Lung microvascular endothelial cell (primary cell): ENCODE measurements at regions not wholly inside any gene's neighbourhood (a gene's known extent, or its start where the extent isn't known, plus 50 kb on each side); places are given as distances from the start of the nearest gene placed in this dataset.

Experiments used
- DNase-seq, 2 donors: peaks; one replicate each; pipeline versions ENCODE4 v3.0.0 to v3.0.0-alpha.2; 2010; ENCODE audit warnings: low read depth in 2 of 2

GRCh38 chr15:62437753-62438152 lies 272.7 kb upstream of the C2CD4B start:
- no peak for DNase-seq

GRCh38 chr15:62439543-62440016 lies 274.5 kb upstream of the C2CD4B start:
- no peak for DNase-seq

GRCh38 chr15:62440362-62441105 lies 275.4 kb upstream of the C2CD4B start:
- DNase-seq, result no peak

- peak in 1 of 2 donors; percentile 80 for DNase-seq
These were observed 279.3 kb upstream of the C2CD4B start for GRCh38 chr15:62444104-62445022.

GRCh38 chr15:62445244-62445643 lies 280.2 kb upstream of the C2CD4B start:
- DNase-seq, result no peak

- DNase-seq, result no peak
These were observed 281.9 kb upstream of the C2CD4B start for GRCh38 chr15:62446984-62447383.

GRCh38 chr15:62447742-62448141 lies 282.7 kb upstream of the C2CD4B start:
- no peak for DNase-seq

GRCh38 chr15:62449638-62450037 lies 284.6 kb upstream of the C2CD4B start:
- DNase-seq, result peak in 1 of 2 donors; percentile 66

GRCh38 chr15:62450061-62450460 lies 285.0 kb upstream of the C2CD4B start:
- DNase-seq, result no peak

- DNase-seq, result no peak
These were observed 286.9 kb upstream of the C2CD4B start for GRCh38 chr15:62452026-62452425.

- DNase-seq, result no peak
These were observed 287.6 kb upstream of the C2CD4B start for GRCh38 chr15:62452667-62453066.

- peak in 1 of 2 donors; percentile 8 for DNase-seq
These were observed 288.3 kb upstream of the C2CD4B start for GRCh38 chr15:62453375-62453774.

- DNase-seq, result peak; percentile 24 to 49
These were observed 288.9 kb upstream of the C2CD4B start for GRCh38 chr15:62453981-62454380.

- no peak for DNase-seq
These were observed 289.6 kb upstream of the C2CD4B start for GRCh38 chr15:62454567-62455172.

GRCh38 chr15:62455441-62455921 lies 290.4 kb upstream of the C2CD4B start:
- DNase-seq, result no peak

- DNase-seq, result no peak
These were observed 291.2 kb upstream of the C2CD4B start for GRCh38 chr15:62456011-62456920.

- no peak for DNase-seq
These were observed 292.0 kb upstream of the C2CD4B start for GRCh38 chr15:62457100-62457499.

GRCh38 chr15:62459875-62460274 lies 294.8 kb upstream of the C2CD4B start:
- DNase-seq, result no peak

GRCh38 chr15:62462268-62462667 lies 297.2 kb upstream of the C2CD4B start:
- DNase-seq, result no peak

GRCh38 chr15:62462721-62463120 lies 297.6 kb upstream of the C2CD4B start:
- no peak for DNase-seq

GRCh38 chr15:62464705-62465104 lies 299.6 kb upstream of the C2CD4B start:
- no peak for DNase-seq
